Testis (tissue), 2 donors: ENCODE measurements at regions not wholly inside any gene's neighbourhood (a gene's known extent, or its start where the extent isn't known, plus 50 kb on each side); places are given as distances from the start of the nearest gene placed in this dataset.

Experiments used
- DNase-seq: peaks from one replicate; pipeline ENCODE4 v3.0.0-alpha.2; 2019
- H3K27ac ChIP-seq, 2 donors: fragments of 200-600 bp; sonication (generic); one replicate each; pipeline ENCODE4 v1.5.1; 2019
- H3K27me3 ChIP-seq: fragments of 200-600 bp; sonication (generic); one replicate; pipeline ENCODE4 v1.5.1; 2019
- H3K36me3 ChIP-seq: fragments of 200-600 bp; sonication (generic); one replicate; pipeline ENCODE4 v1.5.1; 2017; ENCODE audit warnings: low read depth; ENCODE audit errors: missing control alignments
- H3K4me1 ChIP-seq: fragments of 200-600 bp; sonication (generic); one replicate; pipeline ENCODE4 v1.5.1; 2019
- H3K4me3 ChIP-seq, 2 donors: fragments of 200-600 bp; sonication (generic); one replicate each; pipeline ENCODE4 v1.5.1; 2017 to 2019
- H3K9me3 ChIP-seq: fragments of 200-600 bp; sonication (generic); one replicate; pipeline ENCODE4 v1.5.1; 2017
- CTCF ChIP-seq, 3 experiments: fragments of 450-650 bp in 2 of 3; fragments of 200-600 bp in 1 of 3; sonication (generic) in 1 of 3; IDR thresholded peaks; one replicate each; pipeline ENCODE4 v1.5.1; 2016 to 2019; ENCODE audit warnings: antibody characterized with exemption in 3 of 3, mild to moderate bottlenecking in 2 of 3, moderate library complexity in 1 of 3
- POLR2A ChIP-seq: fragments of 450-650 bp; IDR thresholded peaks from one replicate; pipeline ENCODE4 v1.6.1; 2017; ENCODE audit warnings: antibody characterized with exemption, mild to moderate bottlenecking, moderate library complexity
- WGBS, 2 donors: methylation state at CpG; one replicate each; pipeline ENCODE4 v1.1.5; 2018; 5-methylcytosine and 5-hydroxymethylcytosine counted together
- intact Hi-C: fragments of 100-400 bp; cut with DNase I; formaldehyde crosslinking; loops from one replicate; pipeline ENCODE4 v1.15.1; 2023; ENCODE audit warnings: low total_unique reads

DNA sequence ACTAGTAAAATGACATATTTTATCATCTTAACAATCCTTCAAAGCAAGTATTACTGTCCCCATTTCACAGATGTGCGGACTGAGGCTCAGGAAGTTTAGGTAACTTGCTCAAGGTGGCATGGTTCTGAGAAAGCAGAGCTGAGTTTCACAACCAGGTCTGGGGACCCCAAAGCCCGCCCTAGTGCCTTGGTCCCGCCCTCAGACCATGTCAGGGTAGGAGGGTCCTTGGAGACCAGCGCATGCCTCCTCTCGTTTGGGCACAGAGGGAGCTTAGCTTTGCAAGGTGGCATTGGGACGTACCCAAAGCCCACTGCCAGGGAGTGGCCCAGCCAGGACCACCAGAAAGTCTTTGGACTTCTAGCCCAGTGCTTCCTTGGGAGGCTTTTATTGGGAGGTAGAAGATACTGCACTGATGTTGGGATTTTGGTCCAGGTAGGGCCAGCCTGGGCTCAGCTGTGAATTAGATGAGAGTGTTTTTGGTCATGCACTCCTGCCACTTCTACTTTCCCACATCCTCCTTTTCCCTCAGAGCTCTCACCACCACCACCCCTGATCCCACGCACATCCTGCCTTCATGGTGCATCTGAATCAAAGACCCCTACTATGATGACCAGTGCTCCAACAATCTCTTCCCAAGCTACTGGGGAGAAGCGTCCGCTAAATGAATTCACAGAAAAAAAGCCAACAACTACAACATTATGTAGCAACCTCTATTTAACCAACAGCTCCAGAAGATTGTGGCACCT is 307.9 kb downstream of the TLE3 start:
- H3K27me3 ChIP-seq: no peaks in the 10 kb centered on the region
- 94 to 96% methylated on average over 9 of the region's 9 CpGs for WGBS, 2 donors

GRCh38 chr15:69790632-69791031 is 307.1 kb downstream of the TLE3 start:
- no peak for DNase-seq
- TF ChIP-seq POLR2A (no peak), CTCF (IDR thresholded peaks at IDR 0.05) (no peak)
- intact Hi-C loops: no loop called here
- Histone ChIP-seq H3K27ac (no peak overlapping the region), H3K4me1 (peaks cover 17% of the 10 kb centered on the region), H3K4me3 (no peak overlapping the region), H3K27me3 (no peaks in the 10 kb centered on the region), H3K36me3 (no peaks in the 10 kb centered on the region), H3K9me3 (no peaks in the 10 kb centered on the region)
- 87 to 88% methylated on average over 12 of the region's 12 CpGs for WGBS, 2 donors

More for the DNA sequence above, 307.9 kb downstream of the TLE3 start:
- Histone ChIP-seq H3K27ac (no peak overlapping the region), H3K4me1 (peaks cover 11% of the 10 kb centered on the region), H3K36me3 (no peaks in the 10 kb centered on the region), H3K4me3 (no peak overlapping the region), H3K9me3 (no peaks in the 10 kb centered on the region)
- no peak for DNase-seq
- TF ChIP-seq CTCF (IDR thresholded peaks at IDR 0.05) (no peak), POLR2A (no peak)
- intact Hi-C loops: no loop called here

DNA sequence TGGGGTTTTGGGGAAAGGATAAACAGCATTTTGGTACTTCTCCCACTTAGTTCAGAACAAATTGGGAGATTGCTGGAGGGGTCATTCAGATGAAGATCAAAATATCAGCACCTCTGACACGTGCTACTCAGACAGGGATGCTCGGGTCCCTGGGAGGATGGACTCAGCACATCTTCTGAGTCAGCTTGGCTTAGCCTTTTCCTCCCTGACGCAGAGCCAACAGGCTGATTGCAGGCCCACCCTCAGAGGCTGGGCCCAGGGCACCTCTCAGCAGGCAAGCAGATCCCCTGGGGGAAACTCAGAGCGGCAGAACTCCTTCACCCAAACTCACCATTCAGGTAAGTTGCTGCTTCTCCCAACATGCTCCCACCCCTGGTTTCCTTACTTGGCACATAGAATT is 304.9 kb downstream of the TLE3 start:
- 93% methylated on average over 4 of the region's 4 CpGs for WGBS, 2 donors
- intact Hi-C loops: no loop called here
- H3K4me3 ChIP-seq: no peak overlapping the region
- H3K4me1 ChIP-seq: peaks cover 22% of the 10 kb centered on the region
- no peak overlapping the region for H3K27ac ChIP-seq
- TF ChIP-seq CTCF (IDR thresholded peaks at IDR 0.05): no peak
- TF ChIP-seq POLR2A: no peak
- H3K9me3 ChIP-seq: no peaks in the 10 kb centered on the region
- no peaks in the 10 kb centered on the region for H3K27me3 ChIP-seq
- no peaks in the 10 kb centered on the region for H3K36me3 ChIP-seq
- no peak for DNase-seq

DNA sequence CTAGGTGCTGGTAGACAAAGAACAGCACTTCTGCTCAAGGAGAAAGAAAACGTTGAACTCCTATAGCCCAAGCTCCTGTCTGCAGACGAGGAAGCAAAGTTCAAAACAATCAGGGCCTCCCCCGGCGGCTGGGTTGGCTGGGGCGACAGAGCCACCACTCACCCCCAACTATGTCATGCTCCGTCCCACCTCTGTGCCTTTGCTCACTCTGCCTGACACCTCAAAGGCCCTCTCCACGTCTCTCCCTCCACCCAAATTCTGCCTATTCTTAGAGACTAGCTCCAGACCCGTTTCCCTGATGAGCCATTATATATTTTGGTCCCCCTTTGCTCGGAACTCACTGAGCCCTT is 304.3 kb downstream of the TLE3 start:
- no peaks in the 10 kb centered on the region for H3K9me3 ChIP-seq
- H3K4me1 ChIP-seq: peaks cover 22% of the 10 kb centered on the region
- DNase-seq: no peak
- no peak overlapping the region for H3K27ac ChIP-seq
- H3K36me3 ChIP-seq: no peaks in the 10 kb centered on the region
- intact Hi-C loops: no loop called here
- no peak overlapping the region for H3K4me3 ChIP-seq
- 79 to 81% methylated on average over 9 of the region's 9 CpGs for WGBS, 2 donors
- H3K27me3 ChIP-seq: no peaks in the 10 kb centered on the region
- TF ChIP-seq CTCF (IDR thresholded peaks at IDR 0.05) (no peak), POLR2A (no peak)
